A673 (cell line): ENCODE measurements at regions not wholly inside any gene's neighbourhood (a gene's known extent, or its start where the extent isn't known, plus 50 kb on each side); places are given as distances from the start of the nearest gene placed in this dataset.
A peak's percentile ranks its signal among the peaks of the same experiment; 100 is the strongest.

ENCODE experiments used
- BruUV-seq: library from RNA; stranded (reverse); fragments of 400-500 nt; replicated peaks from 2 replicates; lab custom pipeline; 2021; lab: Mats Ljungman, UMichigan
- CTCF ChIA-PET: fragments of 300-600 bp; sonication (Branson Sonifier 250); formaldehyde crosslinking; loops from one replicate; lab custom pipeline; 2022; ENCODE audit warnings: antibody characterized with exemption; lab: Charles Lee
- POLR2A ChIA-PET: fragments of 300-600 bp; sonication (Branson Sonifier 250); formaldehyde crosslinking; loops from one replicate; lab custom pipeline; 2022; ENCODE audit warnings: antibody characterized with exemption; ENCODE audit not compliant: low non-redundant PET; lab: Charles Lee
- DNase-seq: peaks from one replicate; pipeline ENCODE4 v3.0.0-alpha.2; 2015; ENCODE audit warnings: low spot score
- H3K27ac ChIP-seq: fragments of 200-600 bp; sonication (generic); 2 replicates; pipeline ENCODE4 v1.5.1; 2016; ENCODE audit warnings: mixed run types, low read depth, mild to moderate bottlenecking, mixed read lengths, antibody characterized with exemption, low read length; ENCODE audit not compliant: poor library complexity, severe bottlenecking
- H3K27me3 ChIP-seq: fragments of 200-600 bp; sonication (generic); replicated peaks from 2 replicates; pipeline ENCODE4 v1.6.1; 2017; ENCODE audit warnings: mixed run types, low read depth, mild to moderate bottlenecking, mixed read lengths, antibody characterized with exemption, low read length; ENCODE audit not compliant: insufficient read depth, poor library complexity
- H3K36me3 ChIP-seq: fragments of 200-600 bp; sonication (generic); 2 replicates; pipeline ENCODE4 v1.6.1; 2016; ENCODE audit warnings: mixed run types, mild to moderate bottlenecking, mixed read lengths, antibody characterized with exemption, low read length; ENCODE audit not compliant: insufficient read depth, poor library complexity, severe bottlenecking
- H3K4me1 ChIP-seq: fragments of 200-600 bp; sonication (generic); 2 replicates; pipeline ENCODE4 v1.6.1; 2017; ENCODE audit warnings: mixed run types, mild to moderate bottlenecking, mixed read lengths, antibody characterized with exemption, low read length; ENCODE audit not compliant: insufficient read depth, poor library complexity, severe bottlenecking
- H3K4me3 ChIP-seq: fragments of 200-600 bp; sonication (generic); 2 replicates; pipeline ENCODE4 v1.5.1; 2016; ENCODE audit warnings: low read depth, mixed run types, mild to moderate bottlenecking, mixed read lengths, low read length; ENCODE audit not compliant: poor library complexity, severe bottlenecking
- H3K9me3 ChIP-seq: fragments of 200-600 bp; sonication (generic); 2 replicates; pipeline ENCODE4 v1.6.1; 2016; ENCODE audit warnings: mixed run types, low read depth, mild to moderate bottlenecking, mixed read lengths, antibody characterized with exemption, low read length; ENCODE audit not compliant: poor library complexity, severe bottlenecking
- CTCF ChIP-seq: fragments of 300-800, 200-600 bp; sonication (generic); conservative IDR thresholded peaks from 2 replicates; pipeline ENCODE4 v1.5.1; 2017; ENCODE audit warnings: low read depth, mild to moderate bottlenecking, antibody characterized with exemption, low read length, moderate library complexity, mixed read lengths
- EZH2 ChIP-seq: fragments of 200-600 bp; sonication (generic); IDR thresholded peaks from 2 replicates; pipeline ENCODE4 v1.6.1; 2017; ENCODE audit warnings: borderline replicate concordance, low read depth, mild to moderate bottlenecking, mixed read lengths, antibody characterized with exemption, low read length; ENCODE audit not compliant: poor library complexity, severe bottlenecking
- intact Hi-C: fragments of 100-400 bp; cut with micrococcal nuclease; formaldehyde crosslinking; loops from one replicate; pipeline ENCODE4 v1.10.0; 2022; ENCODE audit not compliant: unreplicated experiment

- peak; percentile 66 for DNase-seq
- BruUV-seq = no TSS peak
- POLR2A ChIA-PET = no interaction called here
- Histone ChIP-seq H3K27ac (peak overlapping the region; percentile 44), H3K9me3 (no peaks in the 10 kb centered on the region), H3K4me3 (no peak overlapping the region), H3K27me3 (no peaks in the 10 kb centered on the region), H3K36me3 (no peaks in the 10 kb centered on the region), H3K4me1 (peaks cover 17% of the 10 kb centered on the region)
- intact Hi-C loops = no loop called here
- no peak for TF ChIP-seq EZH2
- TF ChIP-seq CTCF = no peak
- CTCF ChIA-PET = no interaction called here
These were observed 107.5 kb upstream of the ACSL4 start for GRCh38 chrX:109840585-109840984.

GRCh38 chrX:109841257-109841656, 108.2 kb upstream of the ACSL4 start:
- DNase-seq = no peak
- no TSS peak for BruUV-seq
- Histone ChIP-seq H3K27me3 (no peaks in the 10 kb centered on the region), H3K36me3 (no peaks in the 10 kb centered on the region), H3K27ac (no peak overlapping the region), H3K4me3 (no peak overlapping the region), H3K9me3 (no peaks in the 10 kb centered on the region), H3K4me1 (peaks cover 17% of the 10 kb centered on the region)
- CTCF ChIA-PET = interaction anchor here (0.6 kb wide), 1 partner anchor 50 kb away, joined by 3 read pairs; no protein-coding TSS in a partner anchor
- no peak for TF ChIP-seq CTCF
- TF ChIP-seq EZH2 = no peak
- intact Hi-C loops = no loop called here
- POLR2A ChIA-PET = no interaction called here

DNA sequence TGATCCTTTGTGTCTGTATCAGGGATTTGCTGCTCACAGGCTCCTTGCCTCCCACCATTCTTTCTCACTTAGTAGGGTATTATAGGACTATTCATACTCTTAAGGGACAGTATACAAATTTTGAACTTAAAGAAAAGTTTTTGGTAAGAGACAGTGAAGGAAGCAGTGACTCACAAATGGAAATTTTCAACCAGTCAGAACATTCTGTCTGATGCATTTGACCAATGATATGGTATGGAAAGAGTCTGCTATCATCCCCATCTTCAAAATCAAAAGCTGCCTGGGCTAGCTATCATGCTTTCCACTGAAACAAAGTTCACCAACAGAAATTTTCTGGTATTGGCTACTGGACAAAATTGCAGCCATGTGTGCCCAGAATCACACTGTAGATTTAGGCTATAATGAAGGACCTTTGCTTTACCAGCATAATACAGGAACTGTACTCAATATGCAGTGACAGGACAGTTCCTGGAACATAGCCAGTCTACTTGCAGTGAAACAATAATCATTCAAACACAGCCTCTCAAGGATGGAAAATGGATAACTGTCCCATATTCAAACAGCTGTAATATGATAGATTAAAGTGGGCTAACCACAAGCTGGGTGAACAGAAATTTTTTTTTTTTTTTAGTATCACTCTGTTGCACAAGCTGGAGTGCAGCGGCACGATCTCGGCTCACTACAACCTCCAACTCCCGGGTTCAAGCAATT, 109.0 kb upstream of the ACSL4 start:
- CTCF ChIA-PET = interaction anchor here (0.6 to 0.7 kb wide), 2 partner anchors 49 to 208 kb away, joined by 3 to 4 read pairs; no protein-coding TSS in a partner anchor
- no peak overlapping the region for H3K27ac ChIP-seq
- H3K9me3 ChIP-seq = no peaks in the 10 kb centered on the region
- H3K27me3 ChIP-seq = no peaks in the 10 kb centered on the region
- no peaks in the 10 kb centered on the region for H3K36me3 ChIP-seq
- DNase-seq = no peak
- intact Hi-C loops = no loop called here
- no TSS peak for BruUV-seq
- peaks cover 19% of the 10 kb centered on the region for H3K4me1 ChIP-seq
- POLR2A ChIA-PET = no interaction called here
- H3K4me3 ChIP-seq = no peak overlapping the region
- TF ChIP-seq EZH2 (no peak), CTCF (no peak)
